SK-N-SH (cell line): ENCODE measurements at regions not wholly inside any gene's neighbourhood (a gene's known extent, or its start where the extent isn't known, plus 50 kb on each side); places are given as distances from the start of the nearest gene placed in this dataset.

Source experiments
- CTCF ChIP-seq: fragments of 200-600 bp; sonication (generic); IDR thresholded peaks from 2 replicates; pipeline ENCODE4 v1.6.1; 2017; ENCODE audit warnings: antibody characterized with exemption, mild to moderate bottlenecking, moderate library complexity
- MAX ChIP-seq: IDR thresholded peaks from 2 replicates; pipeline ENCODE4 v1.4.0; 2012; ENCODE audit warnings: low read depth
- MXI1 ChIP-seq: IDR thresholded peaks from 2 replicates; pipeline ENCODE4 v1.6.1; 2012; ENCODE audit warnings: mild to moderate bottlenecking, low read depth, low read length, improper control_type of control experiment
- USF2 ChIP-seq: fragments of 150-350 bp; IDR thresholded peaks from 2 replicates; pipeline ENCODE4 v1.6.1; 2017; ENCODE audit warnings: antibody characterized with exemption, low read length, low read depth, borderline replicate concordance
- YY1 ChIP-seq: IDR thresholded peaks from 2 replicates; pipeline ENCODE4 v1.4.0; 2012; ENCODE audit warnings: low read depth, mild to moderate bottlenecking

- TF ChIP-seq MAX (no peak), YY1 (no peak), MXI1 (no peak), CTCF (no peak), USF2 (no peak)
Observed at GRCh38 chr12:116483959-116484750, 75.0 kb upstream of the MAP1LC3B2 start.
